ENCODE measurements at regions not wholly inside any gene's neighbourhood (a gene's known extent, or its start where the extent isn't known, plus 50 kb on each side); places are given as distances from the start of the nearest gene placed in this dataset.
"Not testable (repeated sequence)": the region's sequence is repeated elsewhere in the genome, so short reads cannot be mapped to it uniquely, and the experiment has no call there.

DNA sequence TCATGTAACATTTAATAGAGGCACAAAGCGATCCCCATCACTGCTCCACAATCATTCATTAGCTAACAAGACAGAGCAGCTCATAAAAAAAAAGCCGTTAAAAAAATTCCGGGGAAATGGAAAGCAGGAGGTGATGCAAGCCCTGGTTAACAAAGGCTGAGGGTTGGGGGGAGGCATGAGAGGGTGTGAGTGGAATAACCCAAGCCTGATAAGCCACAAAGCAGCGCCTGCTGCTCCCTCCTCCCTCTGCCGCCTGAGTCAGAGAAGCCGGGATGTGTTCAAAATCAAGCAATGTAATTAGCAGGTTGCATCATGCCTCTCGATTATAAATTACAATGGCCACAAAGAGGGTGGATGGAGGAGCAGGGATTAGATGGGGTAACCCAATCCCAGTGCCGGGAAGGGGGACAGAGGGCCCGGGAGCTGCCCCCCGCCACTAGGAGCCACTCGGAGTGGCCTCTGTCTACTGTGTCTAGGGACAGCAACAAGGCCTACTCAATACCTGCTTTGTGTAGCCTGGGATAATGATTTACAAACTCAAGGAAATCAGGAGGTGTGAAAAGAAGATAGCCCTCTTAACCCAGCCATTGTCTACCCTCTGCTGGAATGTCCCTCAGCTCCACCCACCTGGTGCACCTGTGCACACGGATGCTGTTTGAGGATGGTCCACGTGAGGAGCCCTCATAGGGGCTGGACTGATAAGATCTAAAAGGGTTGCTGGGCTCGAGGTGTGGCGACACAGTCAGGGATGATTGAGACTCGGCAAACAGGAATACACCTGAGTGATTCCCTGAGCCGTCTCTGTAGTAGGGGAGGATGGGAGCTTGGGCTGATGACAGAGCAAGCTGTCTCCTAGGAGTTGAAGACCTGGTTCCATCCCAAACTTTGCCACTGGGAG lies 156.9 kb downstream of the VEGFA start:
- Histone ChIP-seq H3K9me3 (no peaks in the 10 kb centered on the region), H3K36me3 (no peaks in the 10 kb centered on the region), H3K27me3 (no peaks in the 10 kb centered on the region), H3K4me1 (no peaks in the 10 kb centered on the region), H3K27ac (no peak overlapping the region), H3K4me3 (no peak overlapping the region)
- intact Hi-C loops (cut with DNase I; ENCODE audit: low total_unique reads), result no loop called here
- no peak for TF ChIP-seq POLR2A (IDR thresholded peaks at IDR 0.05)
- TF ChIP-seq, protein P1, sequence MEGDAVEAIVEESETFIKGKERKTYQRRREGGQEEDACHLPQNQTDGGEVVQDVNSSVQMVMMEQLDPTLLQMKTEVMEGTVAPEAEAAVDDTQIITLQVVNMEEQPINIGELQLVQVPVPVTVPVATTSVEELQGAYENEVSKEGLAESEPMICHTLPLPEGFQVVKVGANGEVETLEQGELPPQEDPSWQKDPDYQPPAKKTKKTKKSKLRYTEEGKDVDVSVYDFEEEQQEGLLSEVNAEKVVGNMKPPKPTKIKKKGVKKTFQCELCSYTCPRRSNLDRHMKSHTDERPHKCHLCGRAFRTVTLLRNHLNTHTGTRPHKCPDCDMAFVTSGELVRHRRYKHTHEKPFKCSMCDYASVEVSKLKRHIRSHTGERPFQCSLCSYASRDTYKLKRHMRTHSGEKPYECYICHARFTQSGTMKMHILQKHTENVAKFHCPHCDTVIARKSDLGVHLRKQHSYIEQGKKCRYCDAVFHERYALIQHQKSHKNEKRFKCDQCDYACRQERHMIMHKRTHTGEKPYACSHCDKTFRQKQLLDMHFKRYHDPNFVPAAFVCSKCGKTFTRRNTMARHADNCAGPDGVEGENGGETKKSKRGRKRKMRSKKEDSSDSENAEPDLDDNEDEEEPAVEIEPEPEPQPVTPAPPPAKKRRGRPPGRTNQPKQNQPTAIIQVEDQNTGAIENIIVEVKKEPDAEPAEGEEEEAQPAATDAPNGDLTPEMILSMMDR (IDR thresholded peaks at IDR 0.05), result no peak
- peak in 1 of 2 donors; percentile 34 for DNase-seq (ENCODE audit: low spot score in 2 of 2)

DNA sequence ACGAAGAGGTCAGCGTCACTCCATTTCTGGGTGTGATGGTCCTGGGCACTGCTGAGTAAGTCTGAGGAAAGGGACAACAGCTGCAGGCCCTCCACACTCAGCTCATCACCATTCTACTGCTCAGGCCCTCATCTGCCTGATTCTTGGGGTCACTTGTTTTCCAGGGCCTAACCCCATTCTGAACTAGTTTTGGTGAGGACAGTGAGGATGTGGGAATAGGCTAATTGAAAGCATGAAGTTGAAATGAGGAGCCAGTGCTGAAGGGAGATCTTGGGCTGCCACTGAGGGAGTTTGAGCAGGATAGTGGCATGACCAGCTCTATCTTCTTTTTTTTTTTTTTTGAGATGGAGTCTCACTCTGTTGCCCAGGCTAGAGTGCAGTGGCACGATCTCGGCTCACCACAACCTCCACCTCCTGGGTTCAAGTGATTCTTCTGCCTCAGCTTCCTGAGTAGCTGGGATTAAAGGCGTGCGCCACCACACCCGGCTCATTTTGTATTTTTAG lies 155.7 kb downstream of the VEGFA start:
- H3K4me1 ChIP-seq; H3K36me3 ChIP-seq; H3K27me3 ChIP-seq; H3K9me3 ChIP-seq; H3K4me3 ChIP-seq; H3K27ac ChIP-seq; intact Hi-C loops (cut with DNase I; ENCODE audit: low total_unique reads): not testable (repeated sequence)
- DNase-seq (ENCODE audit: low spot score in 2 of 2), result peak in 1 of 2 donors; percentile 19

DNA sequence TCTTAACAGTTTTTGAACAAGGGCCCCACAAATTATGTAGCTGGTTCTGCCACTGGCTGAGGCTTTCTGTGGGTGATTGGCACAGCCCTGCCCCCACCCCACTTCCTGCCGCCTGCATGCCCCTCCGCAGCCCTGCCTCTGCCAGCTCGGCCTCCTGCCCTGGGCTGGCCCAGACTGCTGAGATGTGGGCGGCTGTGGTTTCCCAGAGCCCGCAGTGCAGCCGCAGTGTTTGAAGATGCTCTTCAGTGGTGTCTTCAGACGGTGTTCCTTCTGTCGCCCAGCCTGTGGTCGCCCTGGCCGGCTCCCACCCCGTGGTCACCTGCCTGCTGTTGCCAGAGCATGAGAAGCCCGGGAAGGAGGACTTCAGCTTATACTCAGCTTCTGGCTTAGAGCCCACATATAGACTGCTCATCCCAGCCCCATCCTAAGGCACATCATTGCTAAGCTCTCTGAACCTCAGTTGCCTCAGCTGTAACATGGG lies 154.3 kb downstream of the VEGFA start:
- Histone ChIP-seq H3K36me3 (no peaks in the 10 kb centered on the region), H3K27me3 (no peaks in the 10 kb centered on the region), H3K9me3 (no peaks in the 10 kb centered on the region), H3K4me3 (no peak overlapping the region), H3K27ac (no peak overlapping the region), H3K4me1 (no peaks in the 10 kb centered on the region)
- peak; percentile 33 to 41 for DNase-seq (ENCODE audit: low spot score in 2 of 2)
- intact Hi-C loops (cut with DNase I; ENCODE audit: low total_unique reads), result no loop called here
- TF ChIP-seq, protein P1 (IDR thresholded peaks at IDR 0.05), result no peak
- no peak for TF ChIP-seq POLR2A (IDR thresholded peaks at IDR 0.05)
- TF ChIP-seq POLR2AphosphoS5 (IDR thresholded peaks at IDR 0.05), result no peak

DNA sequence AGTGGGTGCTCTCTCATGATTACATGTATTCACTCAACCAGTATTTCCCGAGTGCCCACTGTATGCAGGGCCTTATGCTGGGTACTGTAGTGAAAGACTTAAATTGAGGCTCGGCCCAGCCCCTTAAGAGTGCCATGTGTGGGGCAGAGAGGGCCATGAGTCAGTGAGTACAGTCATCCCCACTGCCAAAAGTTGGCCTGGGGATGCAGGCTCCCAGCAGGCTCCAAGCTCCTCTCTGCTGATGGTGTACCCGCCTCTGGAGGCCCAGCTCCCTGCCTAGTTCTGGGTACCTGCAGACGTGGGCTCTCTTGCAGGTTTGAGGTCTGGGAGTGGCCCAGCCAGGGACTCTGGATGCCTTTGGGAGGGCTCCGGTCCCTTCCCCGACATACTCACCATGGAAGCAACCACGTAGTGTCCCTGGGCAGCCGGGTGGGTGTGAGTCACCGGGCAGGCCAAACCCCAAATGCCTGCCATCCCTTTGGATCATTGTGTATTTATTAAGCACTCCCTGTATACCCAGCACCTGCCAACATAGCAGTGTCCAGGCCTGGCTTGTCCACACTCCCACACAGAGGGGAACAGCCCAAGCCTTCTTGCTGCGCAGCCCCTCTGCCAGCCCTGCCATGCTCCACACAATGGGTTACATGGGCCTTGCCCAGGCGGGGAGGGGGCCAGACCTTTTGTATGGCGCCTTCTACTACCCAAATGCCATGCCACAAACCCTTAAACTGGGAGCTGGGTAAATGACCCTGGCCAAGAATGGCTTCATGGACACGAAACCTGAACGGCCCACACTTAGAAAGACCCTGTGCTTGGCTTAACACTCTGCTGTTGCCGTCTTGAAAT lies 153.6 kb downstream of the VEGFA start:
- Histone ChIP-seq H3K9me3 (no peaks in the 10 kb centered on the region), H3K27ac (no peak overlapping the region), H3K27me3 (no peaks in the 10 kb centered on the region), H3K4me3 (no peak overlapping the region), H3K36me3 (no peaks in the 10 kb centered on the region), H3K4me1 (no peaks in the 10 kb centered on the region)
- intact Hi-C loops (cut with DNase I; ENCODE audit: low total_unique reads), result no loop called here
- TF ChIP-seq POLR2AphosphoS5 (IDR thresholded peaks at IDR 0.05) (no peak), POLR2A (IDR thresholded peaks at IDR 0.05) (no peak)
- TF ChIP-seq, protein P1 (IDR thresholded peaks at IDR 0.05), result no peak
- DNase-seq (ENCODE audit: low spot score in 2 of 2), result peak in 1 of 2 donors; percentile 41

DNA sequence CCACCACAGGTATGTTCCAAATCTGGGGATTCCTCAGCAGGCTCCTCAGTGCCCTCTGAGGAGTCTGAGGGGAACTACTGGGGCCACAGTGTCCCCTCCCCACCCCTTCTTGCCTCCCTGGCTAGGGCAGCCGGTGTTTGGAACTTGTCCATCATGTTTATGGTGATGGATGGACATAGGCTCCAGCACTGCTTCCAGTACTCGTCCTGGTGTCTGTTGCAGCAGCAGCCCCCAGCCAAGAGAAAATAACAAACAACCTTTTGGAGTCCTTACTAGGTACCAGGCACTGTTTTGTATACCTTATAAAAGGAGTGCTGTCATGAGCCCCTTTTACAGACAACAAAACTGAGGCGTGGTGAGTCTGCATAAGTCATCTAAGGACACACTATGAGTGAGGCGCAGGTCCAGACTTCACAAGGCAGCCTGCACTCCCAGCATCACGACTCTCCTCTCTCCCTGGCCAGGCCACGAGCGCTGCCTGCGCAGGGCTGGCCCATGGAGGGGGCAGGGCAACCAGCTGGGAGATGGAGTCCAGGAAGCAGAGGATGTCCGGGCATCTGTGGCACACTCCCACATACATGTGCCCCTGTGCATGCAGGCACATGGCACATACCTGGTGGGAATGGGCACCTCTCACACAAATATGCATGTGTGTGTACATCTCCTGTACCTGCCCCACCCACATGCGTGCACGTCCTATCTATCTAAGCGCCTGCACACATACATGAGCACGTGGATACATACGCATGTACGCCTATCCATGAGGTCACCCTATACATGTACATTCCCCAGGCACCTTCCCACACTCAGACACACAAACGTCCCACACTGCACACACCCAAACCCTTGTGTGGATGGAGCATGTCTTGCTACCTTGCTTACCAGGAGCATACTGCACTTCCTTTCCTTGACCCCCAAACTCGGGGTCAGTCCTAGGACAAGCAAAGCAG lies 152.7 kb downstream of the VEGFA start:
- H3K27me3 ChIP-seq, result no peaks in the 10 kb centered on the region
- no peaks in the 10 kb centered on the region for H3K36me3 ChIP-seq
- DNase-seq (ENCODE audit: low spot score in 2 of 2), result peak in 1 of 2 donors; percentile 31
- intact Hi-C loops (cut with DNase I; ENCODE audit: low total_unique reads), result no loop called here
- no peaks in the 10 kb centered on the region for H3K9me3 ChIP-seq
- no peak overlapping the region for H3K27ac ChIP-seq
- no peaks in the 10 kb centered on the region for H3K4me1 ChIP-seq
- no peak for TF ChIP-seq POLR2AphosphoS5 (IDR thresholded peaks at IDR 0.05)
- TF ChIP-seq POLR2A (IDR thresholded peaks at IDR 0.05), result no peak
- TF ChIP-seq, protein P1 (IDR thresholded peaks at IDR 0.05), result no peak
- H3K4me3 ChIP-seq, result no peak overlapping the region

Data from breast epithelium (tissue), 4 donors.